Testis (tissue), 2 donors: ENCODE measurements at regions not wholly inside any gene's neighbourhood (a gene's known extent, or its start where the extent isn't known, plus 50 kb on each side); places are given as distances from the start of the nearest gene placed in this dataset.

Experiments used
- DNase-seq: peaks from one replicate; pipeline ENCODE4 v3.0.0-alpha.2; 2019
- H3K27ac ChIP-seq, 2 donors: fragments of 200-600 bp; sonication (generic); one replicate each; pipeline ENCODE4 v1.5.1; 2019
- H3K27me3 ChIP-seq: fragments of 200-600 bp; sonication (generic); one replicate; pipeline ENCODE4 v1.5.1; 2019
- H3K36me3 ChIP-seq: fragments of 200-600 bp; sonication (generic); one replicate; pipeline ENCODE4 v1.5.1; 2017; ENCODE audit warnings: low read depth; ENCODE audit errors: missing control alignments
- H3K4me1 ChIP-seq: fragments of 200-600 bp; sonication (generic); one replicate; pipeline ENCODE4 v1.5.1; 2019
- H3K4me3 ChIP-seq, 2 donors: fragments of 200-600 bp; sonication (generic); one replicate each; pipeline ENCODE4 v1.5.1; 2017 to 2019
- H3K9me3 ChIP-seq: fragments of 200-600 bp; sonication (generic); one replicate; pipeline ENCODE4 v1.5.1; 2017
- CTCF ChIP-seq, 3 experiments: fragments of 450-650 bp in 2 of 3; fragments of 200-600 bp in 1 of 3; sonication (generic) in 1 of 3; IDR thresholded peaks; one replicate each; pipeline ENCODE4 v1.5.1; 2016 to 2019; ENCODE audit warnings: antibody characterized with exemption in 3 of 3, mild to moderate bottlenecking in 2 of 3, moderate library complexity in 1 of 3
- POLR2A ChIP-seq: fragments of 450-650 bp; IDR thresholded peaks from one replicate; pipeline ENCODE4 v1.6.1; 2017; ENCODE audit warnings: antibody characterized with exemption, mild to moderate bottlenecking, moderate library complexity
- WGBS, 2 donors: methylation state at CpG; one replicate each; pipeline ENCODE4 v1.1.5; 2018; 5-methylcytosine and 5-hydroxymethylcytosine counted together
- intact Hi-C: fragments of 100-400 bp; cut with DNase I; formaldehyde crosslinking; loops from one replicate; pipeline ENCODE4 v1.15.1; 2023; ENCODE audit warnings: low total_unique reads

GRCh38 chr1:203926025-203926540 is 64.7 kb downstream of the SNRPE start:
- no peaks in the 10 kb centered on the region for H3K27me3 ChIP-seq
- H3K27ac ChIP-seq = no peak overlapping the region
- no peak for DNase-seq
- TF ChIP-seq POLR2A (no peak), CTCF (IDR thresholded peaks at IDR 0.05) (no peak)
- no peaks in the 10 kb centered on the region for H3K36me3 ChIP-seq
- no peak overlapping the region for H3K4me3 ChIP-seq
- intact Hi-C loops = no loop called here
- H3K9me3 ChIP-seq = no peaks in the 10 kb centered on the region
- H3K4me1 ChIP-seq = no peaks in the 10 kb centered on the region
- 90 to 96% methylated on average over 6 of the region's 6 CpGs for WGBS, 2 donors

GRCh38 chr1:203929741-203930309 is 68.4 kb downstream of the SNRPE start:
- TF ChIP-seq POLR2A (no peak), CTCF (IDR thresholded peaks at IDR 0.05) (no peak)
- intact Hi-C loops = no loop called here
- H3K27ac ChIP-seq = no peak overlapping the region
- H3K4me3 ChIP-seq = no peak overlapping the region
- no peaks in the 10 kb centered on the region for H3K9me3 ChIP-seq
- no peak for DNase-seq
- no peaks in the 10 kb centered on the region for H3K36me3 ChIP-seq
- no peaks in the 10 kb centered on the region for H3K4me1 ChIP-seq
- no peaks in the 10 kb centered on the region for H3K27me3 ChIP-seq
- WGBS, 2 donors = 73 to 79% methylated on average over 4 of the region's 4 CpGs

GRCh38 chr1:203930342-203930741 is 68.9 kb downstream of the SNRPE start:
- intact Hi-C loops = no loop called here
- no peak overlapping the region for H3K27ac ChIP-seq

DNA sequence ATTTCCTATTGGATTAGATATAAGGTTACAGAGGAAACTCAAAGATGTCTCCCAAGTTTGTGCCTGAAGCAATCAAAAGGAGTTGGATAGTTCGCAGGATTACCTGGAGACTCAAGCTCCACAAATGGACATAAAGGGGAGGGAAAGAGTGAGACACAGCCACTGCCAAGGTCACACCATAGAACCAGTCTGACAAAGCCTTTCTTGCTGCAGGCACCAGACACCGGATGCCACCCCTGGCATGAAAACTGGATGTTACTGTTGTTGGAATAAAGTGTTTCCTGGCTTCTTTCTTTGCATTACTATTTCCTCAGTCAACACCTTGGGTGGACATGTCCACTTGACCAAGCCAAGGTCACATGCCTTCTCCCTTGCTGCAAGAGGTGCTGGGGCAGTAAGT is 70.6 kb downstream of the SNRPE start:
- Histone ChIP-seq H3K27me3 (no peaks in the 10 kb centered on the region), H3K9me3 (no peaks in the 10 kb centered on the region)

More at GRCh38 chr1:203930342-203930741, 68.9 kb downstream of the SNRPE start:
- Histone ChIP-seq H3K4me3 (no peak overlapping the region), H3K27me3 (no peaks in the 10 kb centered on the region), H3K36me3 (no peaks in the 10 kb centered on the region), H3K9me3 (no peaks in the 10 kb centered on the region), H3K4me1 (no peaks in the 10 kb centered on the region)
- no peak for TF ChIP-seq CTCF (IDR thresholded peaks at IDR 0.05)
- no peak for TF ChIP-seq POLR2A
- DNase-seq = no peak
- 78 to 89% methylated on average over 3 of the region's 3 CpGs for WGBS, 2 donors

More for the DNA sequence above, 70.6 kb downstream of the SNRPE start:
- intact Hi-C loops = no loop called here
- 59 to 78% methylated on average over 2 of the region's 2 CpGs for WGBS, 2 donors
- no peak overlapping the region for H3K4me3 ChIP-seq
- H3K27ac ChIP-seq = no peak overlapping the region
- TF ChIP-seq CTCF (IDR thresholded peaks at IDR 0.05) (no peak), POLR2A (no peak)
- no peaks in the 10 kb centered on the region for H3K36me3 ChIP-seq
- no peaks in the 10 kb centered on the region for H3K4me1 ChIP-seq
- no peak for DNase-seq
